NT2/D1 (cell line): ENCODE measurements at regions not wholly inside any gene's neighbourhood (a gene's known extent, or its start where the extent isn't known, plus 50 kb on each side); places are given as distances from the start of the nearest gene placed in this dataset.

ENCODE experiments used
- YY1 ChIP-seq: IDR thresholded peaks from 2 replicates; pipeline ENCODE4 v1.6.1; 2011; ENCODE audit not compliant: insufficient read length, insufficient read depth
- ZNF274 ChIP-seq: IDR thresholded peaks from 2 replicates; pipeline ENCODE4 v1.6.1; 2011; ENCODE audit warnings: mild to moderate bottlenecking, low read depth, low read length

DNA sequence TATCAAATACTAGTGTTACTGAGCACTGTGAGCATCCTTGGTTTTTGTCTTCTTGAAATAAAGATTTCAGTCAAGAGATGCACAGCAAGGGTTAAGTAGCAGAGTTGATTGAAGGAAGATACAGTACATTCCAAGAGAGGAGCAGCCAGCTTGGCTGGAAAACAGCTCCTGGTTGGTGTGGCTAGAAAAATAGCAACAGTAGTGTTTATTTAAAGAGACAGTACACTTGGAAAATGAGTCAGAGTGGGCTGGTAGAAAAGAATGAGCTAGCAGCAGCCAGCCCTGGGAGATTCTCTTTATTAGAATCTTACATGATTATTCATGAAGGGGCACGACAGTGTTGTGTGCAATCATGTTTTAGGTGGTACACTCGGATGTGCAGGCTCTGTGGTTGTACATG lies 1016.4 kb upstream of the SORCS1 start:
- TF ChIP-seq ZNF274 (no peak), YY1 (no peak)
